GM10266 (cell line): ENCODE measurements at regions not wholly inside any gene's neighbourhood (a gene's known extent, or its start where the extent isn't known, plus 50 kb on each side); places are given as distances from the start of the nearest gene placed in this dataset.

Source experiments
- DNase-seq: peaks from one replicate; pipeline ENCODE4 v3.0.0; 2012; ENCODE audit errors: extremely low spot score
- TF ChIP-seq, protein P1 (sequence below): IDR thresholded peaks from 2 replicates; pipeline ENCODE4 v1.5.1; 2012; ENCODE audit warnings: mild to moderate bottlenecking, low read depth; ENCODE audit not compliant: control insufficient read depth, insufficient read depth; ENCODE audit errors: missing control alignments

DNA sequence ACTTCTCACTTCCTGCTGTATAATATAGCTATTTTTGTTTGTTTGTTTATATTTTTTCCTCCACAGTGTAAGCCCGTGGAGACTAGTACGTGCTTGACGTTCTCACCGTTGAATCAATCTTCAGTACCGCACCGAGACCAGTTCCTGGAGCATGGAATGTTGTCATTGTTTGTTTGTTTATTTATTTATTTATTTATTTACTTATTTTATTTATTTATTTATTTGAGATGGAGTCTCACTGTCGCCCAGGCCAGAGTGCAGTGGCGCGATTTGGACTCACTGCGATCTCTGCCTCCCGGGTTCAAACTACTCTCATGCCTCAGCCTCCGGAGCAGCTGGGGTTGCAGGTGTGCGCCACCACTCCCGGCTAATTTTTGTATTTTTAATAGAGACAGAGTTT lies 506.6 kb upstream of the TMEM132C start:
- no peak for DNase-seq
- TF ChIP-seq, protein P1, sequence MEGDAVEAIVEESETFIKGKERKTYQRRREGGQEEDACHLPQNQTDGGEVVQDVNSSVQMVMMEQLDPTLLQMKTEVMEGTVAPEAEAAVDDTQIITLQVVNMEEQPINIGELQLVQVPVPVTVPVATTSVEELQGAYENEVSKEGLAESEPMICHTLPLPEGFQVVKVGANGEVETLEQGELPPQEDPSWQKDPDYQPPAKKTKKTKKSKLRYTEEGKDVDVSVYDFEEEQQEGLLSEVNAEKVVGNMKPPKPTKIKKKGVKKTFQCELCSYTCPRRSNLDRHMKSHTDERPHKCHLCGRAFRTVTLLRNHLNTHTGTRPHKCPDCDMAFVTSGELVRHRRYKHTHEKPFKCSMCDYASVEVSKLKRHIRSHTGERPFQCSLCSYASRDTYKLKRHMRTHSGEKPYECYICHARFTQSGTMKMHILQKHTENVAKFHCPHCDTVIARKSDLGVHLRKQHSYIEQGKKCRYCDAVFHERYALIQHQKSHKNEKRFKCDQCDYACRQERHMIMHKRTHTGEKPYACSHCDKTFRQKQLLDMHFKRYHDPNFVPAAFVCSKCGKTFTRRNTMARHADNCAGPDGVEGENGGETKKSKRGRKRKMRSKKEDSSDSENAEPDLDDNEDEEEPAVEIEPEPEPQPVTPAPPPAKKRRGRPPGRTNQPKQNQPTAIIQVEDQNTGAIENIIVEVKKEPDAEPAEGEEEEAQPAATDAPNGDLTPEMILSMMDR: no peak

DNA sequence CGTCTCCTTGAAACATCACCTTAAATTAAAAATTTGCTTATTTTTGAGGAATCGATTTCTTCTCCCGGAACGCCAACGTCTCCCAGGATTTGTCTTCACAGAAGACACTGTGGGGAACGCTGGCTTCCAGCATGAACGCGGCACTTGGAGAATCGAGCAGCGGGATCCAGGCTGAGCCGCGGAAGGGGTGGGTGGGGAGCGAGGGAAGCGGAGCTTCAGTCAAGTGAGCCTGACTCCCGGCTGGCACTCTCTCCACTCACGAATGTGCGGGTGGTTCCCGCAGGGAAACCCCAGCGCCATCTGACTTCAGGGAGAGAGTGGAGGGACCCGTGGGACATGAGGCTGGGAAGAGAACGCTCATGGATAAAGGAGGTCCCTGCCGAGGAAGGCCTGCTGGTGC lies 506.0 kb upstream of the TMEM132C start:
- DNase-seq: no peak
- TF ChIP-seq, protein P1: no peak

DNA sequence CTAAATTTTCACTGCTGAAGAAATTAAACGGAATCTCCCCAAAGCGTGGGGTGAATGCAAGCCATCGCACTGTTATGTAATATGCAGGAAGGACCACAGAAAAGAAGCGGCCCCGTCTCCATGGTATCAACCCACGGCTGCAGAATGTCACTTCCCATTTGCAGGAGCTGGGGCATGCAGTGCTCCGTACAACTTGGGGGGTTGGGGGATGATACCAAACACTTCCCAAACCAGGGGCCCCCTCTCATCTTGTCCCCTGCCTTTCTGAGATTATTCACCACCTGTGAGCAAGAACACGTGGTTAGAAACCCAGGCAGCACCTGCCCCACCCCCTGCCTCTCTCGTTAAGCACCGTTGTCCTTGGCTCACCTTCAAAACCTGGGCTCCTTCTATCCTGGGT lies 505.1 kb upstream of the TMEM132C start:
- no peak for DNase-seq
- TF ChIP-seq, protein P1: no peak

DNA sequence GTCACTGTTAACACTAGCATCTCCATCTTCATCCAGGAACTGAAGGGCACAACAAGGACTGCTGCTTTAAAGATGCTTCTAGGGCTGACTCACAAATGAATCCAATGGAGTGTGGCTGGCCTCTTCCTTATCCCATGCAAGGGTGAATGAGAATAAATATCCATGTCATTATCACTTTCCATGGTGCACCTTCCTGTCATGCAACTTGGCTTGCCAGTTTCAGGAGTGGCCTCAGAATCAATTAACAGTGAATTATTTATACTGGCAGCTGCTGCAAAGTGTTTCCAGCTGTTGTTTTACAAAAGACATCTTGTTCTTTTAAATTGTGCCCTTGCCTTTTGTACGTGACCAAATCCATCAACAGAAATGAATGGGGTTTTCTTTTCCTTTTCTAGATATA lies 499.3 kb upstream of the TMEM132C start:
- TF ChIP-seq, protein P1: no peak
- no peak for DNase-seq

DNA sequence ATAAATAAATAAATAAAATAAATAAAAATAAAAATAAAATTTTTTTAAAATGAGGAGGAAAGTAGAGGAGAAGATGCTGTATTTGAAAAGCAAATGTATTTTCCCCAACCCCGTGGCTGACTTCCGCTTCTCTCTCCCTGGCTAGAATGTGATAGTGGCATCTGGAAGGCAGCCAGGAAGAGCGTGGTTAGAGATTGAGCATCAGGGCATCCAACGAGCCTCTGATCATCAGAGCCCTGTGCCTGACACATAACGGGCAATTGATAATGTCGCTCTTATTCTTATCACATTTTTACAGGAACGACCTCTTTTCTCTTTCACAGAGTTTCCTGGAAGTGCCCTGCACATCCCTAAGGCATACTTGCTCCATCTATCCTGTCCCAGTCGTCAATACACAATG lies 496.9 kb upstream of the TMEM132C start:
- DNase-seq: no peak
- TF ChIP-seq, protein P1: no peak

DNA sequence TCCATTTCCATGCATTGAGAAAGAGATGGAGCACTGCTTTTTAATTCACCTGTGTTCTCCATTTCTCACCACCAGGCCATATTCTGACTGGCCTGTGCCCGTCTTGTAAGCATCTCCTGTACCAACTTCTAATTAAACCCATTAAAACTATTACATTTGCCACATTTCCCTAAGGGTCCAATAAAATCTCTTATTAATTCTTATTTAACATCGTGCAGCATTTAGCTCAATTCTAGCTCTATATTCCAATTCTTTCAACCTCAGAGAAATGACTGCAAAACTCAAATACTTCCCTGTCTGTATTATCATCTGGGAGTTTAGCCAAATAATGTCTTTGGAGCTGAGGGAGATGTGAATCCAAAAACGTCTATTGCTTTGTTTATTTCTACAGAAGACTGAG lies 495.4 kb upstream of the TMEM132C start:
- TF ChIP-seq, protein P1: no peak
- no peak for DNase-seq

DNA sequence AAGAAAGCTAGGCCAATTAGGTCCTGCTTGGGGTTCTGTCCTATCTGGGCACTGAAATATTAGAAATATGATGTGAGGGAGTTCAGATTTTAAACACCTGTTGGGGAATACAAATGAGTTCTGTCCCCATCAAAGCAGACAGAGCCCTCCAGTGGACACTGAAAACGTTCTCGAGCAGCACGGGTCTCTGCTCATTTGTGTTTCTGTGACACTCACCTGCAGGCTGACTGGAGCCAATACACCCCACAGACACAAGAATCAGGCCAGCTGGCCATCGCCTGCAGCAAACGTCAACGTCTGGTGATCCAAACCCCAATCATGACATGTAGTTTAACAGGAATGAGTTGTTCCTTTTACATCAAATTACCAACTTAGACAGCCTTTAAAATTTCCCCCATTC lies 493.4 kb upstream of the TMEM132C start:
- TF ChIP-seq, protein P1: no peak
- no peak for DNase-seq
